ENCODE measurements at regions not wholly inside any gene's neighbourhood (a gene's known extent, or its start where the extent isn't known, plus 50 kb on each side); places are given as distances from the start of the nearest gene placed in this dataset.

GRCh38 chr18:78685250-78685979 is 294.2 kb upstream of the SALL3 start:
- Histone ChIP-seq H3K4me3 (ENCODE audit: extremely low read depth, insufficient read depth, low read length, poor library complexity, severe bottlenecking) (no peak overlapping the region), H3K36me3 (ENCODE audit: control insufficient read depth, insufficient read depth, low read length) (no peaks in the 10 kb centered on the region), H3K27ac (ENCODE audit: low read depth, low read length, severe bottlenecking) (no peak overlapping the region), H3K4me1 (ENCODE audit: control insufficient read depth, insufficient read depth, low read length, poor library complexity, severe bottlenecking) (no peaks in the 10 kb centered on the region), H3K9me3 (ENCODE audit: control insufficient read depth, low read length) (no peaks in the 10 kb centered on the region)
- WGBS, 2 experiments (ENCODE audit: insufficient coverage in 2 of 2), result 80 to 91% methylated on average over 21 of the region's 23 CpGs

- Histone ChIP-seq H3K36me3 (ENCODE audit: control insufficient read depth, insufficient read depth, low read length) (no peaks in the 10 kb centered on the region), H3K4me1 (ENCODE audit: control insufficient read depth, insufficient read depth, low read length, poor library complexity, severe bottlenecking) (no peaks in the 10 kb centered on the region), H3K4me3 (ENCODE audit: extremely low read depth, insufficient read depth, low read length, poor library complexity, severe bottlenecking) (no peak overlapping the region), H3K9me3 (ENCODE audit: control insufficient read depth, low read length) (no peaks in the 10 kb centered on the region), H3K27ac (ENCODE audit: low read depth, low read length, severe bottlenecking) (no peak overlapping the region)
- 91 to 93% methylated on average over 23 to 24 of the region's 26 CpGs for WGBS, 2 experiments (ENCODE audit: insufficient coverage in 2 of 2)
These were observed 293.6 kb upstream of the SALL3 start for GRCh38 chr18:78685980-78686530.

DNA sequence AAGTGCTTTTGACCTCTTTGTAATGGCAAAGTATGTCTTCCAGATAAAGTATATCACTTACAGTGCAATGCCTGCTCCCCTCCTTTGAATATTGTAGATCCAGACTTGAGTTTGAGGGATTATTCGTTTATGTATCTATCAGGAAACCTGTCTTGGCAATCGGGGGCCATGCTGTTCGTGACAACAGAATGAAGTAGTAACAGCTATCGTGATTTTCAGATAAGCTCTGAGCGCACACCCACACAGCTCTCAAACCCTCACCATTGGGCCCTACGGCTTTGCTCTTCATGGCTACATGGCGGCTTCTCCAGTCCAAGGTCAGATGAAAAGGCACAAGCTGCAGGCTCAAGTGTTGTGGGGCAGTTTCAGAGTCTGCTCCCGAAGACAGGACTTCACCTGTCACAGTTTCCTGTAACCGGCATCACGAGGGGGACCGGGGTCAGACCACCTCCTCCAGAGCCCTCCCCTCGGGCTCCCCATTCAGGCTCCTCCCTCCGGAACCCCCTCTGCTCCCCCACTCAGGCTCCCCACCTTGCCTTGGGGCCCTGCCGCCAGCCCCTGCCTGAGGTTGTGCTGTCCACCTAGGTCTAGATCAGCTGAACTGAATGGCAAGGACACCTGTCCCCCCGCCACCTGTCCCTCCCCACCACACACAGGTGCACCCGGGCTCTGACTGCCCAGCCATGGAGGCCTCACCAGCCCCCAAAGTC is 292.5 kb upstream of the SALL3 start:
- WGBS, 2 experiments (ENCODE audit: insufficient coverage in 2 of 2), result 88 to 91% methylated on average over 12 to 15 of the region's 16 CpGs
- Histone ChIP-seq H3K9me3 (ENCODE audit: control insufficient read depth, low read length) (no peaks in the 10 kb centered on the region), H3K36me3 (ENCODE audit: control insufficient read depth, insufficient read depth, low read length) (no peaks in the 10 kb centered on the region), H3K4me1 (ENCODE audit: control insufficient read depth, insufficient read depth, low read length, poor library complexity, severe bottlenecking) (no peaks in the 10 kb centered on the region), H3K27ac (ENCODE audit: low read depth, low read length, severe bottlenecking) (no peak overlapping the region), H3K4me3 (ENCODE audit: extremely low read depth, insufficient read depth, low read length, poor library complexity, severe bottlenecking) (no peak overlapping the region)

DNA sequence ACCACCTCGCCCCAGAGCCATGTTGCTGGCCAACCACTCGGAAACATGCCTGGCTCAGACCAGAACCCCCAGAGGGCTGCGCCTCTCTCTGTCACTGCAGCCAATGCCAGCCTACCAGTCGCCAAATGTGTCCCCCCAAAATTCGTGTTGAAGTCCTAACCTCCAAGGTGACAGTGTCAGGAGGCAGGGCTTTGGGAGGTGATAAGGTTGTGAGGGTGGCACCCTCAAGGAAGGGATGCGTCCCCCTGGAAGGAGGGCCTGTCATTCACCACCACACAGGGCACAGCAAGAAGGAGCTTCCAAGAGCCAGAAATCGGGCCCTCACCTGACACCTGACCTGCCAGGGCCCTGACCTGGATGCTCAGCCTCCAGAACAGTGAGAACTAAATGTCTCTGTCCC is 291.9 kb upstream of the SALL3 start:
- 79 to 89% methylated on average over 5 to 6 of the region's 7 CpGs for WGBS, 2 experiments (ENCODE audit: insufficient coverage in 2 of 2)
- Histone ChIP-seq H3K27ac (ENCODE audit: low read depth, low read length, severe bottlenecking) (no peak overlapping the region), H3K9me3 (ENCODE audit: control insufficient read depth, low read length) (no peaks in the 10 kb centered on the region), H3K4me1 (ENCODE audit: control insufficient read depth, insufficient read depth, low read length, poor library complexity, severe bottlenecking) (no peaks in the 10 kb centered on the region), H3K4me3 (ENCODE audit: extremely low read depth, insufficient read depth, low read length, poor library complexity, severe bottlenecking) (no peak overlapping the region), H3K36me3 (ENCODE audit: control insufficient read depth, insufficient read depth, low read length) (no peaks in the 10 kb centered on the region)

GRCh38 chr18:78688249-78688648 is 291.4 kb upstream of the SALL3 start:
- 77 to 84% methylated on average over 11 to 12 of the region's 12 CpGs for WGBS, 2 experiments (ENCODE audit: insufficient coverage in 2 of 2)
- Histone ChIP-seq H3K36me3 (ENCODE audit: control insufficient read depth, insufficient read depth, low read length) (no peaks in the 10 kb centered on the region), H3K27ac (ENCODE audit: low read depth, low read length, severe bottlenecking) (no peak overlapping the region), H3K4me3 (ENCODE audit: extremely low read depth, insufficient read depth, low read length, poor library complexity, severe bottlenecking) (no peak overlapping the region), H3K9me3 (ENCODE audit: control insufficient read depth, low read length) (no peaks in the 10 kb centered on the region), H3K4me1 (ENCODE audit: control insufficient read depth, insufficient read depth, low read length, poor library complexity, severe bottlenecking) (no peaks in the 10 kb centered on the region)

DNA sequence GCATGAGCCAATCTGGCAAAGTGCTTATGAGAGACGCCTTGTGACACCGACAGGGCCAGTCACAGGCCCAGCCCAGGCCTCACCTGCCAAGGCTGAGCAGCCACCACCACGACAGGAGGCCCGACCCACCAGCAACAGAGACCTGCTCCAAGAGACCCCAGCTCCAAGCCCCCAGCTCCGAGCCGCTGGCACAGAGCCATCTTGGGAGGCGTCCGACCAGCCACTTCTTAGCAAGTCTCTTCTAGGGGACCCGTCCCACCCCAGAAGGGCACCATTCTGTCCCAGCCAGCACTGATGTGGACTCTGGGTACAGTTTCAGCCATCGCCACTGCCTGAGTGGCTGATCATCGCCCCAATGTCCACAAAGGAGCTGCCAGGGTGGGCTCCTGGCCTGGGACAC is 290.7 kb upstream of the SALL3 start:
- H3K4me3 ChIP-seq (ENCODE audit: extremely low read depth, insufficient read depth, low read length, poor library complexity, severe bottlenecking), result no peak overlapping the region
- H3K9me3 ChIP-seq (ENCODE audit: control insufficient read depth, low read length), result no peaks in the 10 kb centered on the region
- H3K36me3 ChIP-seq (ENCODE audit: control insufficient read depth, insufficient read depth, low read length), result no peaks in the 10 kb centered on the region
- H3K27ac ChIP-seq (ENCODE audit: low read depth, low read length, severe bottlenecking), result no peak overlapping the region
- no peaks in the 10 kb centered on the region for H3K4me1 ChIP-seq (ENCODE audit: control insufficient read depth, insufficient read depth, low read length, poor library complexity, severe bottlenecking)
- WGBS, 2 experiments (ENCODE audit: insufficient coverage in 2 of 2), result 94 to 100% methylated on average over 8 to 11 of the region's 11 CpGs

GRCh38 chr18:78689606-78690005 is 290.0 kb upstream of the SALL3 start:
- Histone ChIP-seq H3K4me1 (ENCODE audit: control insufficient read depth, insufficient read depth, low read length, poor library complexity, severe bottlenecking) (no peaks in the 10 kb centered on the region), H3K27ac (ENCODE audit: low read depth, low read length, severe bottlenecking) (no peak overlapping the region), H3K36me3 (ENCODE audit: control insufficient read depth, insufficient read depth, low read length) (no peaks in the 10 kb centered on the region), H3K9me3 (ENCODE audit: control insufficient read depth, low read length) (no peaks in the 10 kb centered on the region), H3K4me3 (ENCODE audit: extremely low read depth, insufficient read depth, low read length, poor library complexity, severe bottlenecking) (no peak overlapping the region)
- WGBS, 2 experiments (ENCODE audit: insufficient coverage in 2 of 2), result 88 to 93% methylated on average over 15 of the region's 15 CpGs

DNA sequence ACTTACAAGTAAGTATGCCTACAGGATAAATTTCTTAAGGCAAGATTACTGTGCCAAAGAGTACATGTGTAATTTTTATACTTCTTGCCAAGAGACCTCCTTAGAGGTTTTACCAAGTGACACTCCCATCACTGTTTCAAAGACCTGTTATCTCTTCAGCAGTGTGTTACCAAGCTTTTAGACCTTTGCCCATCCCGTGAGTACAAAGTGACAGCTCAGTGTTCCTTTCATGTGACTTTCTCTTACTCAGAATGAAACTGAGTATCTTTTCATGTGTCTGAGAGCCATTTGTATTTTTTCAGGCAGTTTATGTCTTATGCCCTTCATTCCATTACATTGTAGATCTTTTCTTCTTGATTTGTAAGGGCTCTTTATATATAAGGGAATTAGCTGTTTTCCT is 287.5 kb upstream of the SALL3 start:
- Histone ChIP-seq H3K4me3 (ENCODE audit: extremely low read depth, insufficient read depth, low read length, poor library complexity, severe bottlenecking) (no peak overlapping the region), H3K4me1 (ENCODE audit: control insufficient read depth, insufficient read depth, low read length, poor library complexity, severe bottlenecking) (no peaks in the 10 kb centered on the region), H3K9me3 (ENCODE audit: control insufficient read depth, low read length) (no peaks in the 10 kb centered on the region), H3K36me3 (ENCODE audit: control insufficient read depth, insufficient read depth, low read length) (no peaks in the 10 kb centered on the region), H3K27ac (ENCODE audit: low read depth, low read length, severe bottlenecking) (no peak overlapping the region)
- 73% methylated on average over 1 of the region's 1 CpG; no CpG with 5 or more reads in 1 of the 2 experiments for WGBS, 2 experiments (ENCODE audit: insufficient coverage in 2 of 2)

GRCh38 chr18:78693429-78693828 is 286.2 kb upstream of the SALL3 start:
- H3K4me3 ChIP-seq (ENCODE audit: extremely low read depth, insufficient read depth, low read length, poor library complexity, severe bottlenecking), result no peak overlapping the region
- WGBS, 2 experiments (ENCODE audit: insufficient coverage in 2 of 2), result 88 to 95% methylated on average over 5 to 6 of the region's 7 CpGs
- H3K27ac ChIP-seq (ENCODE audit: low read depth, low read length, severe bottlenecking), result no peak overlapping the region
- H3K9me3 ChIP-seq (ENCODE audit: control insufficient read depth, low read length), result no peaks in the 10 kb centered on the region
- H3K36me3 ChIP-seq (ENCODE audit: control insufficient read depth, insufficient read depth, low read length), result no peaks in the 10 kb centered on the region
- H3K4me1 ChIP-seq (ENCODE audit: control insufficient read depth, insufficient read depth, low read length, poor library complexity, severe bottlenecking), result no peaks in the 10 kb centered on the region

GRCh38 chr18:78696698-78697435 is 282.8 kb upstream of the SALL3 start:
- no peak overlapping the region for H3K27ac ChIP-seq (ENCODE audit: low read depth, low read length, severe bottlenecking)
- no peak overlapping the region for H3K4me3 ChIP-seq (ENCODE audit: extremely low read depth, insufficient read depth, low read length, poor library complexity, severe bottlenecking)
- H3K9me3 ChIP-seq (ENCODE audit: control insufficient read depth, low read length), result no peaks in the 10 kb centered on the region
- WGBS, 2 experiments (ENCODE audit: insufficient coverage in 2 of 2), result 88 to 90% methylated on average over 15 to 21 of the region's 21 CpGs
- H3K36me3 ChIP-seq (ENCODE audit: control insufficient read depth, insufficient read depth, low read length), result no peaks in the 10 kb centered on the region
- H3K4me1 ChIP-seq (ENCODE audit: control insufficient read depth, insufficient read depth, low read length, poor library complexity, severe bottlenecking), result no peaks in the 10 kb centered on the region

All from mesodermal cell (in vitro differentiated cells).